ENCODE measurements at regions not wholly inside any gene's neighbourhood (a gene's known extent, or its start where the extent isn't known, plus 50 kb on each side); places are given as distances from the start of the nearest gene placed in this dataset.

DNA sequence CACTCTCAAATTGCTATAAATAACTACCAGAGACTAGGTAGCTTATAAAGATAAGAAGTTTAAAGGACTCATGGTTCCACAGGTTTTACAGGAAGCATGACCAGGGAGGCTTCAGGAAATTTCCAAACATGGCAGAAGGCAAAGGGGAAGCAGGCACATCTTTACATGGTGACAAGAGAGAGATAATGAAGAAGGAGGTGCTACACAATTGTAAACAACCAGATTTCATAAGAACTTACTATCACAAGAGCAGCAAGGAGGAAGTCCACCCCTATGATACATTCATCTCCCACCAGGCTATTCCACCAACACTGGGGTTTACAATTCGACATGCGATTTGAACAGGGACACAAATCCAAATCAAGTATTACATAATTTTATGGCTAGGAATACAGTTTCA lies 257.7 kb downstream of the BTG1 start:
- no peak for TF ChIP-seq YY1 (IDR thresholded peaks at IDR 0.05; ENCODE audit: insufficient read depth, insufficient read length)
- no peak for TF ChIP-seq SUZ12 (IDR thresholded peaks at IDR 0.05; ENCODE audit: extremely low read depth, insufficient read depth, insufficient read length)
- no peak for TF ChIP-seq ZNF274 (IDR thresholded peaks at IDR 0.05; ENCODE audit: low read depth, low read length)
